BLaER1 treated with 17β-estradiol and CSF1 and Interleukin-3, amounts not matched to agents 10 nM and 100 nM (cell line): ENCODE measurements at regions not wholly inside any gene's neighbourhood (a gene's known extent, or its start where the extent isn't known, plus 50 kb on each side); places are given as distances from the start of the nearest gene placed in this dataset.
"Not testable (repeated sequence)": the region's sequence is repeated elsewhere in the genome, so short reads cannot be mapped to it uniquely, and the experiment has no call there.

Experiments used
- H3K27ac ChIP-seq, 11 experiments: shearing (Covaris generic); formaldehyde crosslinking; 2 replicates each; pipeline ENCODE4 v1.8.1; 2022
- H3K27me3 ChIP-seq, 11 experiments: shearing (Covaris generic); formaldehyde crosslinking; 2 replicates each; pipeline ENCODE4 v1.8.1; 2022
- H3K36me3 ChIP-seq, 11 experiments: shearing (Covaris generic); formaldehyde crosslinking; 2 replicates each; pipeline ENCODE4 v1.8.1; 2022
- H3K4me1 ChIP-seq, 10 experiments: shearing (Covaris generic); formaldehyde crosslinking; 2 replicates each; pipeline ENCODE4 v1.8.1; 2022
- H3K4me2 ChIP-seq, 11 experiments: shearing (Covaris generic); formaldehyde crosslinking; 2 replicates each; pipeline ENCODE4 v1.8.1; 2022
- H3K4me3 ChIP-seq, 10 experiments: shearing (Covaris generic); formaldehyde crosslinking; 2 replicates each; pipeline ENCODE4 v1.8.1; 2022
- H3K9ac ChIP-seq, 11 experiments: shearing (Covaris generic); formaldehyde crosslinking; 2 replicates each; pipeline ENCODE4 v1.8.1; 2022
- H3K9me3 ChIP-seq, 11 experiments: shearing (Covaris generic); formaldehyde crosslinking; replicated peaks in 1 of 11; 2 replicates each; pipeline ENCODE4 v1.8.1; 2022
- H4K20me1 ChIP-seq, 11 experiments: shearing (Covaris generic); formaldehyde crosslinking; 2 replicates each; pipeline ENCODE4 v1.8.1; 2022
- Cebpa-rat ChIP-seq, 11 experiments: shearing (Covaris generic); IDR thresholded peaks; 2 replicates each; pipeline ENCODE4 v1.8.1; 2022

DNA sequence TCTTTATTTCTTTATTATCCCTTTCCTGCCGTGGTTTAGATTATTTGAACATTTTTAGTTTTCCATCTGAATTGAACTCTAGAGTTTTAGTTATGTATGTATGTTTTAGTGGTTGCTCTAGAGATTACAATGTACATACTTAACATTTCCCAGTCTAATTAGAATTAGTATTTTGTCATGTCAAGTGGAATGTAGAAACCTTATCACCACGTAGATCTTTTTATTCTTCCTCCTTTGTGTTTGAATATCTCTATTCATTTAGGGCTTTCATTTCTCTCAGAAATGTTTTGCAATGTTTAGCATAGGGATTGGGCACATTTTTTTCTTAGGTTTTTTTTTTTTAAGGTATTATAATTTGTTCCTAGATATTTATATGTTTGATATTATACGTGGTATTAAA lies 73.1 kb upstream of the EZR start:
- H3K4me3 ChIP-seq = no peak overlapping the region
- no peaks in the 10 kb centered on the region for H3K27me3 ChIP-seq
- H3K36me3 ChIP-seq = no peaks in the 10 kb centered on the region
- H3K4me1 ChIP-seq = no peaks in the 10 kb centered on the region
- TF ChIP-seq Cebpa-rat (IDR thresholded peaks at IDR 0.05) = no peak
- no peaks in the 10 kb centered on the region for H4K20me1 ChIP-seq
- no peak overlapping the region for H3K9ac ChIP-seq
- no peak overlapping the region for H3K27ac ChIP-seq
- no peak overlapping the region for H3K4me2 ChIP-seq
- H3K9me3 ChIP-seq = peaks cover 0 to 3% (median 0%) of the 10 kb centered on the region in 11 experiments; a peak in 1 of 22 replicates

DNA sequence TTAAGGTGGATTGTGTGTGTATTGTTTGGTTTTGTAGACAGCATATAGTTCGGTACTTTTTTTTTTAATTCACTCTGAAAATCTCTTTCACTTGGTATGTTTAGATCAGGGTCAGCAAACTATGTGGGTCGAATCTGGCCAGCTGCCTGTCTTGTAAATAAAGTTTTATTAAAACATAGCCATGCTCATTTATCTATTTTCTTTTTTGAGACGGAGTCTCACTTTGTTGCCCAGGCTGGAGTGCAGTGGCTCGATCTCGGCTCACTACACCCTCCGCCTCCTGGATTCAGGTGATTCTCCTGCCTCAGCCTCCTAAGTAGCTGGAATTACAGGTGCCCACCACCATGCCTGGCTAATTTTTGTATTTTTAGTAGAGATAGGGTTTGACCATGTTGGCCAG lies 72.4 kb upstream of the EZR start:
- H3K27ac ChIP-seq, H4K20me1 ChIP-seq, H3K4me1 ChIP-seq, H3K9me3 ChIP-seq, H3K4me2 ChIP-seq, H3K4me3 ChIP-seq, H3K27me3 ChIP-seq, H3K9ac ChIP-seq, H3K36me3 ChIP-seq: not testable (repeated sequence)

DNA sequence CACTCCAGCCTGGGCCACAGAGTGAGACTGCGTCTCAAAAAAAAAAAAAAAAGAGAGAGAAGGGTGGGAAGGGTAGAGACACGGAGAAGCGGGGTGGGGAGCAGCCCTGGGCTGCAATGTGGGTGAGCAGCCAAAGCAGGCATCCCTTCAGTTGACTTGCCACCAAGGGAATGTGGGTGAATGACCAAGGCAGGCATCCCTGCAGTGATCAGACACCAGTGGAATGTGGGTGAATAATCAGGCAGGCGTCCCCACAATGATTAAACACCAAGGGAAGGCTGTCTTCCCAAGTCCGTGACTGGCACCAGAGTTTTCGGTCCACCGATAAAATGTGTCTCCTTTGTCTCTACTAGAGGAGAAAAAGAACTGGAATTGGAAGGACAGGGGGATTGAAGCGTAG lies 69.0 kb upstream of the EZR start:
- H3K4me1 ChIP-seq, H3K27ac ChIP-seq, H3K27me3 ChIP-seq, H3K9me3 ChIP-seq, H4K20me1 ChIP-seq, H3K4me3 ChIP-seq, H3K4me2 ChIP-seq, H3K9ac ChIP-seq, H3K36me3 ChIP-seq: not testable (repeated sequence)

DNA sequence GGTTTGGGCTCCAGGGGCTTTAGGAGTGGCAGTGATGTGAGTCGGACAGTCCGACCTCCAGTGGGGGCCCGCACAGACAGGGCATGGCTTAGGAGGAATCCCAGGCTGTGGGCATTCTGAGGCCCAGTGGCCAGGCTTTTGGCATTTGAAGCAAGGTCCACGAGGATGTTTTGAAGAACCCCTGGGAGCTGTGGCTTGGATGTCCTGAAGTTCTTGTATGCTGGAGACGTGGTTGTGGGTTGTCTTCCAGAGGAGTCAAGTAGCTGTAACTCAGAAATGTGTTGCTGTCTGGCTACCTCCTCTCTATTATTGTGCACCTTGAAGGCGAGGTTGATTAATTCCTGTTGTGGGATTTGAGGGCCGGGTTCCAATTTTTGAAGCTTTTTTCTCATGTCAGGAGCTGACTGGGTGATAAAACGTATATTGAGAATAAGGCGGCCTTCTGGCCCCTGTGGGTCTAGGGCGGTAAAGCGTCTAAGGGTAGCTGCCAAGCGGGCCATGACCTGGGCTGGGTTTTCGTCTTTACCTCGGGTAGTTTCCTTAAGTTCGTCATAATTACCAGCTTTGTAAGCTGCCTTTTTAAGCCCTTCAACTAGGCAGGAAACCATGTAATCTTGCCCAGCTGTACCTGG lies 67.3 kb upstream of the EZR start:
- peak overlapping the region in 5 of 11 experiments; percentile 4 to 29 (median 21); a peak in 5 of 22 replicates for H3K4me2 ChIP-seq
- H3K9me3 ChIP-seq, H3K36me3 ChIP-seq, H4K20me1 ChIP-seq, H3K4me1 ChIP-seq, H3K9ac ChIP-seq, H3K27me3 ChIP-seq, H3K27ac ChIP-seq, H3K4me3 ChIP-seq: not testable (repeated sequence)

DNA sequence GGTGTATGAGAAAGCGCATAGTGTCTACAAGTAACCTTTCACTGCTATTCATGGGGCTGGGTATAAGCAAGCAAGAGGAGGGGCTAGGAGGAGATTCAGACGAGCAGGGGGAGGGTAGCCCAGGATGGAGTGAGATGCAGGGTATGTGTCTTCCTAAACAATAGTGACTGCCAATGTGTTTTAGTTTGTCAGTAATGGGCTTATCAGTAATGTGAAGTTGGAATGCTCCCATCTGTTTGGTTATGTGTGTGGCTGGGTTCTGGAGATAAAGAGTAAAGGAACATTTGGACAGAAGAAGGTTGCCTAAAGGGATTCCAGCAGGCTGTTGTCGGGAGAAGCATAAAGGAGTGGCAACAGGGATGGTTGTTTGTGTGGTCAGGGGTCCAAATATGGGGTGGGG lies 62.7 kb upstream of the EZR start:
- H3K4me3 ChIP-seq, H4K20me1 ChIP-seq, H3K27me3 ChIP-seq, H3K36me3 ChIP-seq, H3K4me2 ChIP-seq, H3K27ac ChIP-seq, H3K9ac ChIP-seq: not testable (repeated sequence)
- Histone ChIP-seq H3K4me1 (peaks cover 4 to 13% (median 6%) of the 10 kb centered on the region in 10 experiments; a peak in 9 of 20 replicates), H3K9me3 (peaks cover 23 to 31% (median 27%) of the 10 kb centered on the region in 11 experiments; a peak in 21 of 22 replicates)

DNA sequence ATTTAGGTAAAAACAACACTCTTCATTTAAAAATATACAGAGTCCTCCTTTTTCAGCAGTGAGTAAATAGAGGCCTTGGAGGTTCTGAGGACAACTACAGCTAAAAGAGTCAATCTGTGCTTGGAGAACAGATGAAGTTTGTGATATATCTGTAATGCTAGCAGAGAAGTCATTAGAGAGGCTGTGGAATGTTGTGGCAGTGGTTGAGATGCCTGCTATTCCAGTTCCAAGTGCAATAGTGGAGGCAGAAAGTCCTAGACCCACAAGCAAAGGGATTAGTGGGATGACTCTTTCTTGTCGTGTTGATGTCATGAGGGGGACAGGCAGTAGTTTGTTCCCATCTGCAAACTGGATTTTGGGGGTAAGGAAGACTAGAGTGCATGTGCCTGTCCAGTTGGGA lies 62.1 kb upstream of the EZR start:
- not testable (repeated sequence) for H3K9ac ChIP-seq, H3K4me1 ChIP-seq, H3K27me3 ChIP-seq, H3K4me3 ChIP-seq, H3K36me3 ChIP-seq, H3K4me2 ChIP-seq, H4K20me1 ChIP-seq, H3K27ac ChIP-seq
- peaks cover 23 to 37% (median 33%) of the 10 kb centered on the region in 11 experiments; a peak in 21 of 22 replicates for H3K9me3 ChIP-seq

DNA sequence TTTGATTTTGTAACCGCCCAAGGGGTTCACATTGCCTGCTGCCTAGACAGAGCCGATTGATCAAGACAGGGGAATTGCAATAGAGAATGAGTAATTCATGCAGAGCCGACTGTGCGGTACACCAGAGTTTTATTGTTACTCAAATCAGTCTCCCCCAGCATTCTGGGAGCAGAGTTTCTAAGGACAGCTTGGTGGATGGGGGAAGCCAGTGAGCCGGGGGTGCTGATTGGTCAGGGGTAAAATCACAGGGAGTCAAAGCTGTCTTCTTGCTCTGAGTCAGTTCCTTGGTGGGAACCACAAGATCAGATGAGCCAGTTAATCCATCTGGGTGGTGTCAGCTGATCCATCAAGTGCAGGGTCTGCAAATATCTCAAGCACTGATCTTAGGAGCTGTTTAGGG lies 60.0 kb upstream of the EZR start:
- H3K27ac ChIP-seq = peak overlapping the region in 2 of 11 experiments; percentile 5 to 20; a peak in 1 of 22 replicates
- peaks cover 0 to 8% (median 6%) of the 10 kb centered on the region in 10 experiments; a peak in 8 of 20 replicates for H3K4me1 ChIP-seq
- no peaks in the 10 kb centered on the region for H3K36me3 ChIP-seq
- H3K4me2 ChIP-seq = peak overlapping the region in 4 of 11 experiments; percentile 7 to 25 (median 18); a peak in 2 of 22 replicates
- no peak for TF ChIP-seq Cebpa-rat (IDR thresholded peaks at IDR 0.05)
- no peak overlapping the region for H3K4me3 ChIP-seq
- no peak overlapping the region for H3K9ac ChIP-seq
- no peaks in the 10 kb centered on the region for H3K27me3 ChIP-seq
- H4K20me1 ChIP-seq = no peaks in the 10 kb centered on the region
- peaks cover 23 to 43% (median 35%) of the 10 kb centered on the region in 11 experiments; a peak in 21 of 22 replicates for H3K9me3 ChIP-seq

DNA sequence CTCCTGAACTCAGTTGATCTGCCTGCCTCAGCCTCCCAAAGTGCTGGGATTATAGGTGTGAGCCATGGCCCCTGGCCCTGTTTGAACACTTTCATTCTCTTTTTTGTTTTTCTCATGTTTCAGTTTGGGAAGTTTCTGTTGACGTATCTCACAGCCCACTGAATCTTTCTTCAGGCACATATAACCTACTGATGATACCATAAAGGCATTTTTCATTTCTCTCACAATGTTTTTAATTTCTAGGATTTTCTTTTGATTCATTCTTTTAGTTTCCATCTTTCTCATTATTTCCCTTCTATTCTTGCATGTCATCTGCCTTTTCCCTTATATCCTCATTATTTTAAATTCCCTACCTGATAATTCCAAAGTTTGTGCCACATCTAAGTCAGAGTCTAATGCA lies 58.5 kb upstream of the EZR start:
- Histone ChIP-seq H3K9me3 (peaks cover 23 to 43% (median 35%) of the 10 kb centered on the region in 11 experiments; a peak in 21 of 22 replicates), H3K9ac (no peak overlapping the region), H3K4me2 (peak overlapping the region in 5 of 11 experiments; percentile 3 to 30 (median 22); a peak in 6 of 22 replicates), H3K4me1 (peaks cover 5 to 16% (median 8%) of the 10 kb centered on the region in 10 experiments; a peak in 10 of 20 replicates), H3K4me3 (peak overlapping the region in 1 of 10 experiments; percentile 15; a peak in 1 of 20 replicates), H3K36me3 (no peaks in the 10 kb centered on the region), H3K27ac (no peak overlapping the region), H4K20me1 (no peaks in the 10 kb centered on the region), H3K27me3 (no peaks in the 10 kb centered on the region)
- TF ChIP-seq Cebpa-rat (IDR thresholded peaks at IDR 0.05) = no peak

DNA sequence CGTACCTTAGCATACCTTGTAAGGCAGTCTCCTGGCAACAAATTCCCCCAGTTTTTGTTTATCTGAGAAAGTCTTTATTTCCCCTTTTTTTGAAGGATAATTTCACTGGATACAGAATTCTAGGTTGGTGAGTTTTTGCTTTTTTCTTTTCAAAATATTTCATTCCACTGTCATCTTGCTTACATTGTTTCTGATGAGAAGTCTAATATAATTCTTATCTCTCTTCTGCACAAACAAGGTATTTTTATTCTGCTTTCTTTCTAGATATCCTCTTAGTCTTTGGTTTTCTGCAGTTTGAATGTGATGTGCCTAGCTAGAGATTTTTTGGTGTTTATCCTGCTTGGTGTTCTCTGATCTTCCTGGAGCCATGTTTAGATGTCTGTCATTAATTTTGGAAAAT lies 57.7 kb upstream of the EZR start:
- Histone ChIP-seq H3K36me3 (no peaks in the 10 kb centered on the region), H3K27ac (no peak overlapping the region), H3K9ac (no peak overlapping the region), H3K4me2 (peak overlapping the region in 4 of 11 experiments; percentile 3 to 23 (median 20); a peak in 3 of 22 replicates), H3K4me3 (no peak overlapping the region), H3K4me1 (peaks cover 5 to 16% (median 8%) of the 10 kb centered on the region in 10 experiments; a peak in 10 of 20 replicates), H3K9me3 (peaks cover 23 to 48% (median 35%) of the 10 kb centered on the region in 11 experiments; a peak in 21 of 22 replicates), H4K20me1 (no peaks in the 10 kb centered on the region), H3K27me3 (no peaks in the 10 kb centered on the region)
- TF ChIP-seq Cebpa-rat (IDR thresholded peaks at IDR 0.05) = no peak

DNA sequence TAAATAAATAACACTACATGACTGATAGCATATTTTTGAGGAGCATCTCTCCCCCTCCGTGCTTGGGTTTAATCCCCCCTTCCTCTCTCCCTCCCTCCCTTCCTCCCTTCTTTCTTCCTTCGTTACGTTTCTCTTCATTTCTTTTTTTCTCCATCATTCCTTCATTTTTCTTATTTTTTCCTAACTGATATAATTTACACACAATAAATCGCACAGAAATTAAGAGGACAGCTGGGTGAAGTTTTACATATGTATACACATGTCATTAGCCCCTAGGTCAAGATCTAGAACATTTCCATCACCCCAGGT lies 51.4 kb upstream of the EZR start:
- Histone ChIP-seq H3K9ac (peak overlapping the region; percentile 71 to 86 (median 82); a peak in 21 of 22 replicates), H3K4me3 (peak overlapping the region in 8 of 10 experiments; percentile 52 to 70 (median 58); a peak in 13 of 20 replicates), H4K20me1 (no peaks in the 10 kb centered on the region), H3K36me3 (no peaks in the 10 kb centered on the region), H3K4me1 (peaks cover 14 to 62% (median 51%) of the 10 kb centered on the region in 10 experiments), H3K27ac (peak overlapping the region; percentile 81 to 98 (median 89); a peak in 21 of 22 replicates), H3K4me2 (peak overlapping the region; percentile 61 to 94 (median 84)), H3K27me3 (no peaks in the 10 kb centered on the region), H3K9me3 (peaks cover 0 to 13% (median 5%) of the 10 kb centered on the region in 11 experiments; a peak in 8 of 22 replicates)
- TF ChIP-seq Cebpa-rat (IDR thresholded peaks at IDR 0.05) = no peak
